CD14-positive monocyte (primary cell): ENCODE measurements at regions not wholly inside any gene's neighbourhood (a gene's known extent, or its start where the extent isn't known, plus 50 kb on each side); places are given as distances from the start of the nearest gene placed in this dataset.

Source experiments
- DNase-seq, 3 donors: peaks; one replicate each; pipeline ENCODE4 v3.0.0-alpha.2; 2011 to 2022
- H2AFZ ChIP-seq: 2 replicates; pipeline ENCODE4 v1.6.0; 2012; ENCODE audit warnings: mild to moderate bottlenecking, low read depth, low read length, inconsistent platforms; ENCODE audit not compliant: insufficient read depth, poor library complexity, severe bottlenecking
- H3K27ac ChIP-seq, 2 donors: 1 replicate in 1 of 2; 2 replicates in 1 of 2; pipeline ENCODE4 v1.5.1; 2012 to 2013; ENCODE audit warnings: low read length in 2 of 2, control low read depth in 1 of 2, inconsistent platforms in 1 of 2, low read depth in 1 of 2, mild to moderate bottlenecking in 1 of 2
- H3K27me3 ChIP-seq, 2 donors: one replicate each; pipeline versions ENCODE4 v1.6.0 to v1.6.1; 2011 to 2013; ENCODE audit warnings: low read length in 2 of 2; ENCODE audit not compliant: control insufficient read depth in 2 of 2, insufficient read depth in 2 of 2
- H3K36me3 ChIP-seq, 2 donors: replicated peaks in 1 of 2; 1 replicate in 1 of 2; 2 replicates in 1 of 2; pipeline versions ENCODE4 v1.5.1 to v1.6.1; 2012 to 2013; ENCODE audit warnings: low read length in 2 of 2, control low read depth in 1 of 2, inconsistent platforms in 1 of 2, mild to moderate bottlenecking in 1 of 2; ENCODE audit not compliant: insufficient read depth in 2 of 2, control insufficient read depth in 1 of 2
- H3K4me1 ChIP-seq, 2 donors: 1 replicate in 1 of 2; 2 replicates in 1 of 2; pipeline versions ENCODE4 v1.5.1 to v1.6.1; 2012 to 2013; ENCODE audit warnings: low read length in 2 of 2, control low read depth in 1 of 2, inconsistent platforms in 1 of 2, mild to moderate bottlenecking in 1 of 2, moderate library complexity in 1 of 2; ENCODE audit not compliant: insufficient read depth in 2 of 2, control insufficient read depth in 1 of 2
- H3K4me2 ChIP-seq: replicated peaks from 2 replicates; pipeline ENCODE3; 2012; ENCODE audit warnings: low read length, moderate library complexity, mild to moderate bottlenecking; ENCODE audit not compliant: poor library complexity, severe bottlenecking; ENCODE audit errors: extremely low read depth
- H3K4me3 ChIP-seq, 3 experiments: fragments of 200-600 bp in 1 of 3; sonication (generic) in 1 of 3; replicated peaks in 1 of 3; 1 replicate in 2 of 3; 2 replicates in 1 of 3; pipeline ENCODE4 v1.5.1; 2011 to 2013; ENCODE audit warnings: low read length in 3 of 3, mild to moderate bottlenecking in 3 of 3, control low read depth in 2 of 3, low read depth in 2 of 3, inconsistent platforms in 1 of 3, moderate library complexity in 1 of 3
- H3K79me2 ChIP-seq: 2 replicates; pipeline ENCODE4 v1.6.0; 2012; ENCODE audit warnings: mild to moderate bottlenecking, control low read depth, inconsistent platforms, low read length, moderate library complexity; ENCODE audit not compliant: insufficient read depth
- H3K9ac ChIP-seq: 2 replicates; pipeline ENCODE4 v1.6.0; 2017; ENCODE audit warnings: low read length, mild to moderate bottlenecking; ENCODE audit not compliant: insufficient read depth, poor library complexity, severe bottlenecking
- H3K9me3 ChIP-seq, 2 donors: replicated peaks in 1 of 2; 1 replicate in 1 of 2; 2 replicates in 1 of 2; pipeline versions ENCODE4 v1.5.1 to v1.6.1; 2012 to 2013; ENCODE audit warnings: low read length in 2 of 2, control low read depth in 1 of 2; ENCODE audit not compliant: control insufficient read depth in 1 of 2, insufficient read depth in 1 of 2
- H4K20me1 ChIP-seq: 2 replicates; pipeline ENCODE4 v1.6.0; 2012; ENCODE audit warnings: mild to moderate bottlenecking, low read length, control low read depth, moderate library complexity; ENCODE audit not compliant: insufficient read depth
- H3K27ac Mint-ChIP-seq, 7 donors: one replicate each; pipeline ENCODE4 v1.8.0; 2020; ENCODE audit warnings: mild to moderate bottlenecking in 7 of 7, mixed read lengths in 7 of 7, moderate library complexity in 6 of 7, inconsistent platforms in 2 of 7
- H3K27me3 Mint-ChIP-seq, 3 donors: one replicate each; pipeline ENCODE4 v1.8.0; 2021 to 2022; ENCODE audit warnings: low read depth in 3 of 3, mild to moderate bottlenecking in 3 of 3, mixed read lengths in 3 of 3, moderate library complexity in 3 of 3, inconsistent platforms in 1 of 3
- H3K36me3 Mint-ChIP-seq, 2 donors: one replicate each; pipeline ENCODE4 v1.8.0; 2020; ENCODE audit warnings: mixed read lengths in 2 of 2, inconsistent platforms in 1 of 2, mild to moderate bottlenecking in 1 of 2
- H3K4me1 Mint-ChIP-seq: one replicate; pipeline ENCODE4 v1.8.0; 2020; ENCODE audit warnings: mild to moderate bottlenecking, mixed read lengths
- H3K4me3 Mint-ChIP-seq, 2 donors: one replicate each; pipeline ENCODE4 v1.8.0; 2020; ENCODE audit warnings: mild to moderate bottlenecking in 2 of 2, mixed read lengths in 2 of 2, moderate library complexity in 1 of 2
- H3K9me3 Mint-ChIP-seq, 7 donors: one replicate each; pipeline ENCODE4 v1.8.0; 2020 to 2022; ENCODE audit warnings: mixed read lengths in 7 of 7, mild to moderate bottlenecking in 6 of 7, moderate library complexity in 6 of 7, inconsistent platforms in 2 of 7
- CTCF ChIP-seq: fragments of 200-600 bp; IDR thresholded peaks from one replicate; pipeline ENCODE4 v1.8.0; 2022; ENCODE audit warnings: antibody characterized with exemption, mild to moderate bottlenecking
- WGBS: methylation state at CpG from one replicate; pipeline ENCODE4 v1.1.5; 2013; ENCODE audit warnings: missing lambda C conversion rate; ENCODE audit not compliant: insufficient coverage; 5-methylcytosine and 5-hydroxymethylcytosine counted together
- intact Hi-C, 2 donors: fragments of 100-400 bp; cut with micrococcal nuclease; formaldehyde crosslinking; loops; one replicate each; pipeline versions ENCODE4 v1.15.0 to v1.15.1; 2023

- no peak overlapping the region for H3K4me3 Mint-ChIP-seq
Measured at GRCh38 chr2:38461470-38461869, 84.4 kb upstream of the ATL2 start.

DNA sequence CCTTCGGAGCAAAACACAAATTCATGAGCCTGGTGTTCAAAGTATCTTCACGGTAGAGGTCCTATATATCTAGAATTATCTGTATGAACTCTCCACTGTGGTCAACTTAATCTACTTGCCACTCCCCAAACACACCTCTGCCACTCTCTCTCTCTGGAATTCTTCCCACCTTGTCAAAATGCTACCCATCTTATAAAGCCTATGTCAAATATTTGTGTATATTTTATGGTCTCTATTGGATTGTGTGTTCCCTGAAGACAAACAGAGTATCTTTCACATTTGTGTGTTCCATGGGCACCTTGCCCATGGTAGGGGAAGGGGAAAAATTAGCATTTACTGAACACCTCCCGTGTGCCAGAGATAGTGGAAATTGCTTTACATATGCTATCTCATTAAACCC lies 83.2 kb upstream of the ATL2 start:
- no peaks in the 10 kb centered on the region for H3K9me3 Mint-ChIP-seq
- DNase-seq = no peak
- H4K20me1 ChIP-seq = no peaks in the 10 kb centered on the region
- H3K27ac ChIP-seq = no peak overlapping the region
- WGBS = 100% methylated on average over 2 of the region's 3 CpGs
- no peaks in the 10 kb centered on the region for H3K4me1 Mint-ChIP-seq
- no peak overlapping the region for H3K4me3 ChIP-seq
- no peaks in the 10 kb centered on the region for H3K27me3 ChIP-seq
- no peak overlapping the region for H2AFZ ChIP-seq
- peaks cover 6 to 9% (median 7%) of the 10 kb centered on the region in 3 donors for H3K27me3 Mint-ChIP-seq
- no peaks in the 10 kb centered on the region for H3K79me2 ChIP-seq
- H3K27ac Mint-ChIP-seq = no peak overlapping the region
- no peaks in the 10 kb centered on the region for H3K9me3 ChIP-seq
- no peaks in the 10 kb centered on the region for H3K36me3 Mint-ChIP-seq
- no peak for TF ChIP-seq CTCF
- H3K4me3 Mint-ChIP-seq = no peak overlapping the region
- no peaks in the 10 kb centered on the region for H3K36me3 ChIP-seq
- no peak overlapping the region for H3K9ac ChIP-seq
- H3K4me2 ChIP-seq = no peak overlapping the region
- no peaks in the 10 kb centered on the region for H3K4me1 ChIP-seq
- intact Hi-C loops = no loop called here

More at GRCh38 chr2:38461470-38461869, 84.4 kb upstream of the ATL2 start:
- no peak overlapping the region for H2AFZ ChIP-seq
- H3K9me3 ChIP-seq = no peaks in the 10 kb centered on the region
- no peaks in the 10 kb centered on the region for H3K4me1 ChIP-seq
- Mint-ChIP-seq H3K27ac (no peak overlapping the region), H3K4me1 (no peaks in the 10 kb centered on the region), H3K27me3 (peaks cover 4 to 9% (median 6%) of the 10 kb centered on the region in 3 donors), H3K9me3 (no peaks in the 10 kb centered on the region), H3K36me3 (no peaks in the 10 kb centered on the region)
- H3K4me3 ChIP-seq = no peak overlapping the region
- H3K36me3 ChIP-seq = no peaks in the 10 kb centered on the region
- H3K4me2 ChIP-seq = no peak overlapping the region
- no peaks in the 10 kb centered on the region for H4K20me1 ChIP-seq
- no peak overlapping the region for H3K27ac ChIP-seq
- DNase-seq = no peak
- no peak overlapping the region for H3K9ac ChIP-seq
- no peaks in the 10 kb centered on the region for H3K27me3 ChIP-seq
- no CpG with 5 or more reads among the region's 1 CpG for WGBS
- intact Hi-C loops = no loop called here
- no peaks in the 10 kb centered on the region for H3K79me2 ChIP-seq
- TF ChIP-seq CTCF = no peak
